ENCODE measurements at regions not wholly inside any gene's neighbourhood (a gene's known extent, or its start where the extent isn't known, plus 50 kb on each side); places are given as distances from the start of the nearest gene placed in this dataset.

DNA sequence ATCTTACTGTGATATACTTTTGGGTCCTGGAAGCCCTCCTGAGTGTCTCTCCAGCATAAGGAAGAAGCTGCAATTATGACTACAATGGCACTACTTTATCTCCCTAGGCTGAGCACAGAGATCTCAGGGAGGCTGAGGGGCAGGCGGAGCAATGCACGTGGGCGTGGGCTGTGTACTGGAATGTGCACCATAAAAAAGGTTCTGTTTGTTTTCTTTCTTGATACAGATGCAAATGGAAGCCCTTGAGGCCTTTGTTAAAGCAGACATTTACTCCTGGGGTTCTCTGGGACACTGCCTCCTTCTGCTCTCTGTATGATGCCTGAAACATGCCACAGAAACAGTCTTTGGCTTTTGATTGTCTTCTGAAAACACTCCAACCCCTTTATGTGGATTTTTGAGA lies 79.1 kb upstream of the DLX2 start:
- no peak overlapping the region for H3K27ac ChIP-seq (ENCODE audit: low read depth, low read length)
- 7% methylated on average over 3 of the region's 3 CpGs; no CpG with 5 or more reads in 1 of the 2 experiments for whole genome bisulfite sequencing, 2 experiments (ENCODE audit: extremely low coverage in 1 of 2, insufficient coverage in 1 of 2, insufficient read length in 1 of 2, insufficient replicate concordance in 2 of 2, low coverage in 1 of 2, low lambda C conversion rate in 2 of 2, missing lambda C conversion rate in 1 of 2)
- H3K4ac ChIP-seq (replicated peaks; ENCODE audit: insufficient read length, low read depth, low read length), result no peak overlapping the region
- no peaks in the 10 kb centered on the region for H3K23me2 ChIP-seq (ENCODE audit: low read depth, low read length)
- no peak overlapping the region for H3K14ac ChIP-seq (ENCODE audit: insufficient read length)
- H2BK20ac ChIP-seq (ENCODE audit: low read length), result no peak overlapping the region
- no peaks in the 10 kb centered on the region for H4K20me1 ChIP-seq (replicated peaks in 1 of 2; ENCODE audit: control insufficient read depth in 1 of 2, insufficient read depth in 2 of 2, low read length in 2 of 2)
- no peak overlapping the region for H2AK5ac ChIP-seq (ENCODE audit: low read depth, low read length)
- no peak overlapping the region for H3K9ac ChIP-seq (replicated peaks in 1 of 4; ENCODE audit: extremely low read depth in 1 of 4, low read depth in 3 of 4, low read length in 3 of 4)
- H3K56ac ChIP-seq (replicated peaks; ENCODE audit: insufficient read length, low read depth, low read length), result no peak overlapping the region
- H4K5ac ChIP-seq (ENCODE audit: insufficient read length, low read depth, low read length), result no peak overlapping the region
- ChIA-PET CTCF (ENCODE audit: partially characterized antibody) (interaction anchor here (0.6 to 5.7 kb wide), 6 partner anchors 9 to 279 kb away, joined by 3 to 29 read pairs (median 3); no protein-coding TSS in a partner anchor), POLR2A (ENCODE audit: partially characterized antibody) (interaction anchor here (0.7 to 0.8 kb wide), 3 partner anchors 23 to 165 kb away, joined by 3 read pairs; no protein-coding TSS in a partner anchor)
- no peak overlapping the region for H3K23ac ChIP-seq (ENCODE audit: insufficient read length)
- no peak overlapping the region for H4K8ac ChIP-seq (ENCODE audit: extremely low read depth, insufficient read depth, low read length)
- no peak overlapping the region for H2AFZ ChIP-seq (ENCODE audit: low read length)
- peaks cover 0 to 10% (median 7%) of the 10 kb centered on the region in 4 experiments; a peak in 4 of 7 replicates for H3K27me3 ChIP-seq (replicated peaks in 1 of 4; ENCODE audit: control insufficient read depth in 3 of 4, extremely low read depth in 1 of 4, insufficient read depth in 3 of 4, low read length in 3 of 4)
- H2BK5ac ChIP-seq (ENCODE audit: low read depth, low read length), result no peak overlapping the region
- H2BK120ac ChIP-seq (replicated peaks; ENCODE audit: low read depth, low read length), result no peak overlapping the region
- H3K9me3 ChIP-seq (ENCODE audit: insufficient read depth in 2 of 2, low read depth in 1 of 2, low read length in 1 of 2), result no peaks in the 10 kb centered on the region
- peak overlapping the region; percentile 9 to 41; a peak in 2 of 4 replicates for H3K4me2 ChIP-seq (ENCODE audit: insufficient read depth in 1 of 2, low read depth in 2 of 2, low read length in 2 of 2)
- peak; percentile 53 to 64 for DNase-seq (ENCODE audit: low read depth in 1 of 2, low spot score in 2 of 2)
- no peaks in the 10 kb centered on the region for H3K79me2 ChIP-seq (ENCODE audit: control insufficient read depth in 1 of 2, insufficient read depth in 2 of 2, low read length in 2 of 2)
- H3K18ac ChIP-seq (ENCODE audit: extremely low read depth, low read length), result no peak overlapping the region; the same call in 1 of the 2 replicates
- peak overlapping the region in 1 of 4 experiments; percentile 23; a peak in 1 of 8 replicates for H3K4me3 ChIP-seq (ENCODE audit: extremely low read depth in 1 of 4, insufficient read depth in 2 of 4, low read depth in 3 of 4, low read length in 4 of 4)
- H2BK15ac ChIP-seq (ENCODE audit: low read length), result no peak overlapping the region
- no peak overlapping the region for H4K91ac ChIP-seq (replicated peaks; ENCODE audit: insufficient read length, low read length)
- no peaks in the 10 kb centered on the region for H3K79me1 ChIP-seq (ENCODE audit: low read depth, low read length)
- no peaks in the 10 kb centered on the region; a peak in 1 of 8 replicates for H3K36me3 ChIP-seq (ENCODE audit: control insufficient read depth in 2 of 4, insufficient read depth in 4 of 4, low read length in 3 of 4)
- H2BK12ac ChIP-seq (ENCODE audit: low read depth, low read length), result no peak overlapping the region
- peak; percentile 93 for FAIRE-seq
- peaks cover 0 to 5% (median 2%) of the 10 kb centered on the region in 4 experiments; a peak in 3 of 7 replicates for H3K4me1 ChIP-seq (replicated peaks in 1 of 4; ENCODE audit: control insufficient read depth in 3 of 4, insufficient read depth in 4 of 4, low read length in 3 of 4)
- TF ChIP-seq TBP (IDR thresholded peaks at IDR 0.05; ENCODE audit: low read depth, low read length) (no peak), YY1 (IDR thresholded peaks at IDR 0.05; ENCODE audit: low read depth, low read length) (0 out of 2 replicates have a peak, but pooled peaks have one; percentile 37), SIX5 (IDR thresholded peaks at IDR 0.05; ENCODE audit: low read depth, low read length) (no peak), POU5F1 (IDR thresholded peaks at IDR 0.05; ENCODE audit: low read depth, low read length) (no peak), MAX (IDR thresholded peaks at IDR 0.05) (peak; percentile 77), ZNF274 (IDR thresholded peaks at IDR 0.05; ENCODE audit: borderline replicate concordance, extremely low read depth, low read length) (no peak), MAFK (IDR thresholded peaks at IDR 0.05; ENCODE audit: low read depth, low read length) (no peak), CTBP2 (IDR thresholded peaks at IDR 0.05; ENCODE audit: borderline replicate concordance, insufficient read depth, insufficient read length, low read length) (no peak), SP4 (IDR thresholded peaks at IDR 0.05; ENCODE audit: low read length) (no peak), EGR1 (IDR thresholded peaks at IDR 0.05; ENCODE audit: borderline replicate concordance, low read depth, low read length) (peak; percentile 88), SIRT6 (IDR thresholded peaks at IDR 0.05; ENCODE audit: low read length) (no peak), CBX5 (IDR thresholded peaks at IDR 0.05; ENCODE audit: low read depth, low read length) (no peak)
- TF ChIP-seq, protein P1, sequence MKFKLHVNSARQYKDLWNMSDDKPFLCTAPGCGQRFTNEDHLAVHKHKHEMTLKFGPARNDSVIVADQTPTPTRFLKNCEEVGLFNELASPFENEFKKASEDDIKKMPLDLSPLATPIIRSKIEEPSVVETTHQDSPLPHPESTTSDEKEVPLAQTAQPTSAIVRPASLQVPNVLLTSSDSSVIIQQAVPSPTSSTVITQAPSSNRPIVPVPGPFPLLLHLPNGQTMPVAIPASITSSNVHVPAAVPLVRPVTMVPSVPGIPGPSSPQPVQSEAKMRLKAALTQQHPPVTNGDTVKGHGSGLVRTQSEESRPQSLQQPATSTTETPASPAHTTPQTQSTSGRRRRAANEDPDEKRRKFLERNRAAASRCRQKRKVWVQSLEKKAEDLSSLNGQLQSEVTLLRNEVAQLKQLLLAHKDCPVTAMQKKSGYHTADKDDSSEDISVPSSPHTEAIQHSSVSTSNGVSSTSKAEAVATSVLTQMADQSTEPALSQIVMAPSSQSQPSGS (IDR thresholded peaks at IDR 0.05; ENCODE audit: low read length), result no peak
